Stomach smooth muscle (tissue), 2 donors: ENCODE measurements at regions not wholly inside any gene's neighbourhood (a gene's known extent, or its start where the extent isn't known, plus 50 kb on each side); places are given as distances from the start of the nearest gene placed in this dataset.

Experiments
- H3K27ac ChIP-seq: one replicate; pipeline ENCODE4 v1.7.0; 2013; ENCODE audit warnings: mild to moderate bottlenecking, low read length, inconsistent platforms
- H3K27me3 ChIP-seq, 2 donors: one replicate each; pipeline ENCODE4 v1.7.0; 2013; ENCODE audit warnings: low read length in 2 of 2; ENCODE audit not compliant: insufficient read depth in 2 of 2, control insufficient read depth in 1 of 2
- H3K36me3 ChIP-seq, 2 donors: one replicate each; pipeline ENCODE4 v1.7.0; 2013; ENCODE audit warnings: low read length in 2 of 2; ENCODE audit not compliant: control insufficient read depth in 2 of 2, insufficient read depth in 2 of 2
- H3K4me1 ChIP-seq: one replicate; pipeline ENCODE4 v1.7.0; 2013; ENCODE audit warnings: low read length; ENCODE audit not compliant: control insufficient read depth, insufficient read depth
- H3K4me3 ChIP-seq, 2 donors: one replicate each; pipeline ENCODE4 v1.7.0; 2013; ENCODE audit warnings: low read length in 2 of 2
- H3K9ac ChIP-seq, 2 donors: one replicate each; pipeline ENCODE4 v1.7.0; 2013; ENCODE audit warnings: low read length in 2 of 2, mild to moderate bottlenecking in 1 of 2
- H3K9me3 ChIP-seq, 2 donors: one replicate each; pipeline ENCODE4 v1.7.0; 2013; ENCODE audit warnings: low read length in 2 of 2; ENCODE audit not compliant: control insufficient read depth in 2 of 2
- donor health status: healthy.
- donor health status: Pancreatic carcinoma.

GRCh38 chr13:94906605-94907004, 194.3 kb upstream of the SOX21 start:
- Histone ChIP-seq H3K27ac (no peak overlapping the region), H3K36me3 (no peaks in the 10 kb centered on the region), H3K4me3 (no peak overlapping the region), H3K9me3 (no peaks in the 10 kb centered on the region), H3K27me3 (no peaks in the 10 kb centered on the region), H3K9ac (no peak overlapping the region), H3K4me1 (no peaks in the 10 kb centered on the region)

GRCh38 chr13:94902722-94903407, 190.5 kb upstream of the SOX21 start:
- H3K27me3 ChIP-seq, result no peaks in the 10 kb centered on the region
- no peaks in the 10 kb centered on the region for H3K4me1 ChIP-seq
- H3K4me3 ChIP-seq, result no peak overlapping the region
- H3K9me3 ChIP-seq, result no peaks in the 10 kb centered on the region
- H3K36me3 ChIP-seq, result no peaks in the 10 kb centered on the region
- H3K9ac ChIP-seq, result no peak overlapping the region
- no peak overlapping the region for H3K27ac ChIP-seq

- H3K9ac ChIP-seq, result no peak overlapping the region
- no peaks in the 10 kb centered on the region for H3K4me1 ChIP-seq
- no peaks in the 10 kb centered on the region for H3K36me3 ChIP-seq
- H3K9me3 ChIP-seq, result no peaks in the 10 kb centered on the region
- H3K27me3 ChIP-seq, result no peaks in the 10 kb centered on the region
- no peak overlapping the region for H3K4me3 ChIP-seq
- no peak overlapping the region for H3K27ac ChIP-seq
Observed at GRCh38 chr13:94901070-94901469, 188.7 kb upstream of the SOX21 start.

- H3K9ac ChIP-seq, result no peak overlapping the region
Observed at GRCh38 chr13:94896719-94897317, 184.5 kb upstream of the SOX21 start.

DNA sequence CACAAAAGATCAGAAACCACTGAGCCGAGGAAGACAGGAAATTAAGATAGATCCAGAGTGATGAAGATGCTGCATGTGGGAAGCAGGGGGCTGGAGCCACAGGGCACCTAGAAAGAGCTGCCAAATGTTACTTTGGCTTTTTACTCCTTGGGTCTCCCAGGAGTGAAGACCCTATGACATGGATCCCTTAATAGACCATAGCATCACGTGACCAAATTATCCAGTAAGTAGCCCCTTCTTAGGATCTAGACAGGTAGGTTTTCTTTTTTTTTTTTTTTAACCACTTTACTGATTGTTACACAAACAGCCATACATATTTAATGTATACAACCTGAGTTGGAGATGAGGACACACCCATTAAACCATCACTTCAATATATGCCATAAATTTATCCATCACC, 183.9 kb upstream of the SOX21 start:
- H3K9ac ChIP-seq, result no peak overlapping the region
- H3K27ac ChIP-seq, result no peak overlapping the region
- H3K4me3 ChIP-seq, result no peak overlapping the region
- no peaks in the 10 kb centered on the region for H3K9me3 ChIP-seq
- H3K4me1 ChIP-seq, result no peaks in the 10 kb centered on the region
- H3K36me3 ChIP-seq, result no peaks in the 10 kb centered on the region
- no peaks in the 10 kb centered on the region for H3K27me3 ChIP-seq

More at GRCh38 chr13:94896719-94897317, 184.5 kb upstream of the SOX21 start:
- no peak overlapping the region for H3K4me3 ChIP-seq
- no peaks in the 10 kb centered on the region for H3K4me1 ChIP-seq
- no peaks in the 10 kb centered on the region for H3K27me3 ChIP-seq
- H3K27ac ChIP-seq, result no peak overlapping the region
- H3K9me3 ChIP-seq, result no peaks in the 10 kb centered on the region
- no peaks in the 10 kb centered on the region for H3K36me3 ChIP-seq

DNA sequence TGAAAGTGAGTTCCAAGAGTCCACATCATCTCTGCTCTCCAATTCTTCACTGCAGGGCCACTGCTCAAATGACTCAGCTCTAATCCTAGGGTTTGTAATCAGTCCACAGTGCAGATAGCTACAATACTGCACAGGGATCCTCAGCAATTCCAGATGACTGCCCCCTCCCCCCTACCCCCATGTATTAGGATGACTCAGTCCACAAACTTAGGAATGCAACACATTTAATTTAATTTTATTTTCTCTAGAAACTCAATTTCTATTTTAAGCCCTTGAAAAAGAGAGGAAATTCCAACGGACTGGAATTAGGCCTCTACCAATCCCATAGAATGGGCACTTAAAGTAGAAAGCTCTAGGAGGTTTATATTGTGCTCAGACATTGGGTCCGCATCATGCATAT, 173.8 kb upstream of the SOX21 start:
- H3K9ac ChIP-seq, result no peak overlapping the region
- H3K27me3 ChIP-seq, result no peaks in the 10 kb centered on the region
- no peaks in the 10 kb centered on the region for H3K9me3 ChIP-seq
- H3K4me3 ChIP-seq, result no peak overlapping the region
- no peaks in the 10 kb centered on the region for H3K36me3 ChIP-seq
- no peak overlapping the region for H3K27ac ChIP-seq
- no peaks in the 10 kb centered on the region for H3K4me1 ChIP-seq

GRCh38 chr13:94880463-94880862, 168.1 kb upstream of the SOX21 start:
- no peak overlapping the region for H3K9ac ChIP-seq
- no peak overlapping the region for H3K4me3 ChIP-seq
- H3K36me3 ChIP-seq, result no peaks in the 10 kb centered on the region
- no peaks in the 10 kb centered on the region for H3K4me1 ChIP-seq
- no peaks in the 10 kb centered on the region for H3K27me3 ChIP-seq
- H3K9me3 ChIP-seq, result no peaks in the 10 kb centered on the region
- no peak overlapping the region for H3K27ac ChIP-seq

GRCh38 chr13:94878602-94879165, 166.3 kb upstream of the SOX21 start:
- no peak overlapping the region for H3K4me3 ChIP-seq
- H3K27ac ChIP-seq, result no peak overlapping the region
- no peaks in the 10 kb centered on the region for H3K4me1 ChIP-seq
- no peaks in the 10 kb centered on the region for H3K9me3 ChIP-seq
- H3K9ac ChIP-seq, result no peak overlapping the region
- no peaks in the 10 kb centered on the region for H3K36me3 ChIP-seq
- no peaks in the 10 kb centered on the region for H3K27me3 ChIP-seq

- H3K4me3 ChIP-seq, result no peak overlapping the region
Observed at GRCh38 chr13:94864474-94864873, 152.1 kb upstream of the SOX21 start.

GRCh38 chr13:94860981-94861407, 148.6 kb upstream of the SOX21 start:
- no peak overlapping the region for H3K27ac ChIP-seq

More at GRCh38 chr13:94864474-94864873, 152.1 kb upstream of the SOX21 start:
- Histone ChIP-seq H3K36me3 (no peaks in the 10 kb centered on the region), H3K9ac (no peak overlapping the region), H3K9me3 (peaks cover 0 to 3% of the 10 kb centered on the region in 2 donors), H3K27me3 (peaks cover under 1 to 3% of the 10 kb centered on the region in 2 donors), H3K4me1 (no peaks in the 10 kb centered on the region), H3K27ac (no peak overlapping the region)

DNA sequence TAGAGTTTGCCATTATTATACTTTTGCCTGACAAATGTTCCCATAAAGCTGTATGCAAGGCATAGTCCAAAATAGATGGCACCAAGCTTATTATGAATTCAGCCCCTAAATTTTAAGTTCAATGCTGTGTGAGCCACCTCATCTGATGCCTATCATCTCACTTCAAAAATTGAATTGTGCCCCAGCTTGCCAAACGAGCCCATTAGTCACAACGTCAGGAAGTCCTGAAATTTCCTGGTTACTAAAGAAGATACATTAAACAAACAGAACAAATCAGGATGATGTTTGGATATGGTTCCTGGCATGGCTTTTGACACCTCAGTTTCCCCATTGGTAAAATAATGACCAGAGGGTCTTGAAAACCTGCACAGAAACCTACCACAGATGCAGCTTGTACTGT, 147.5 kb upstream of the SOX21 start:
- Histone ChIP-seq H3K4me3 (no peak overlapping the region), H3K27ac (no peak overlapping the region), H3K27me3 (peaks cover 2 to 3% of the 10 kb centered on the region in 2 donors), H3K9me3 (no peaks in the 10 kb centered on the region), H3K36me3 (no peaks in the 10 kb centered on the region), H3K9ac (no peak overlapping the region), H3K4me1 (no peaks in the 10 kb centered on the region)

More at GRCh38 chr13:94860981-94861407, 148.6 kb upstream of the SOX21 start:
- Histone ChIP-seq H3K9me3 (no peaks in the 10 kb centered on the region), H3K9ac (peak overlapping the region in 1 of 2 donors; percentile 1), H3K4me1 (no peaks in the 10 kb centered on the region), H3K36me3 (no peaks in the 10 kb centered on the region), H3K27me3 (peaks cover 2 to 3% of the 10 kb centered on the region in 2 donors), H3K4me3 (peak overlapping the region; percentile 54 to 57)
